CD4-positive, alpha-beta T cell (primary cell): ENCODE measurements at regions not wholly inside any gene's neighbourhood (a gene's known extent, or its start where the extent isn't known, plus 50 kb on each side); places are given as distances from the start of the nearest gene placed in this dataset.

Source experiments
- ATAC-seq: fragments of 200-7000 bp; cut with Tn5 transposase; one replicate; pipeline ENCODE4 v1.10.0; 2022; ENCODE audit warnings: mild to moderate bottlenecking; ENCODE audit not compliant: poor library complexity
- CTCF ChIA-PET: fragments of 350-600 bp; sonication (Branson Sonifier 250); formaldehyde crosslinking; loops from one replicate; lab custom pipeline; 2021; ENCODE audit warnings: antibody characterized with exemption, inconsistent platforms; lab: Charles Lee
- POLR2A ChIA-PET: fragments of 350-600 bp; sonication (Branson Sonifier 250); formaldehyde crosslinking; loops from one replicate; lab custom pipeline; 2021; ENCODE audit warnings: antibody characterized with exemption, inconsistent platforms; lab: Charles Lee
- DNase-seq, 14 experiments: peaks; one replicate each; pipeline ENCODE4 v3.0.0-alpha.2; 2013 to 2020; ENCODE audit warnings: mixed read lengths in 2 of 14
- H3K27ac ChIP-seq, 2 donors: one replicate each; pipeline versions ENCODE4 v1.5.1 to v1.7.0; 2013; ENCODE audit warnings: low read length in 2 of 2, low read depth in 1 of 2, mild to moderate bottlenecking in 1 of 2
- H3K27me3 ChIP-seq, 2 experiments: 1 replicate in 1 of 2; 2 replicates in 1 of 2; pipeline versions ENCODE4 v1.6.1 to v1.7.0; 2013; ENCODE audit warnings: low read length in 2 of 2, control low read depth in 1 of 2, mild to moderate bottlenecking in 1 of 2, moderate library complexity in 1 of 2; ENCODE audit not compliant: insufficient read depth in 2 of 2, control insufficient read depth in 1 of 2
- H3K36me3 ChIP-seq: one replicate; pipeline ENCODE4 v1.6.1; 2013; ENCODE audit warnings: low read length, control low read depth; ENCODE audit not compliant: insufficient read depth
- H3K4me1 ChIP-seq: one replicate; pipeline ENCODE4 v1.6.1; 2013; ENCODE audit warnings: low read length, control low read depth; ENCODE audit not compliant: insufficient read depth
- H3K4me3 ChIP-seq: one replicate; pipeline ENCODE4 v1.5.1; 2013; ENCODE audit warnings: mild to moderate bottlenecking, low read length, moderate library complexity
- H3K9me3 ChIP-seq, 2 experiments: 1 replicate in 1 of 2; 2 replicates in 1 of 2; pipeline versions ENCODE4 v1.6.1 to v1.7.0; 2013; ENCODE audit warnings: low read length in 2 of 2, mild to moderate bottlenecking in 2 of 2, control low read depth in 1 of 2, moderate library complexity in 1 of 2; ENCODE audit not compliant: control insufficient read depth in 1 of 2, insufficient read depth in 1 of 2
- H3K27ac Mint-ChIP-seq: one replicate; pipeline ENCODE4 v1.8.0; 2020; ENCODE audit warnings: mixed read lengths
- H3K27me3 Mint-ChIP-seq: one replicate; pipeline ENCODE4 v1.8.0; 2021; ENCODE audit warnings: mixed read lengths
- H3K36me3 Mint-ChIP-seq: one replicate; pipeline ENCODE4 v1.8.0; 2021; ENCODE audit warnings: low read depth, mixed read lengths
- H3K4me1 Mint-ChIP-seq: one replicate; pipeline ENCODE4 v1.8.0; 2021; ENCODE audit warnings: low read depth, mixed read lengths
- H3K4me3 Mint-ChIP-seq: one replicate; pipeline ENCODE4 v1.8.0; 2020; ENCODE audit warnings: mild to moderate bottlenecking, mixed read lengths
- H3K9me3 Mint-ChIP-seq: one replicate; pipeline ENCODE4 v1.8.0; 2020; ENCODE audit warnings: mixed read lengths
- intact Hi-C, 2 experiments: fragments of 100-400 bp; cut with DNase I in 1 of 2; cut with micrococcal nuclease in 1 of 2; formaldehyde crosslinking; loops; one replicate each; pipeline versions ENCODE4 v1.15.1 to v1.9.0; 2023 to 2025; cut with DNase I, micrococcal nuclease
- TF ChIP-seq, protein P1 (sequence below): fragments of 200-600 bp; IDR thresholded peaks from one replicate; pipeline ENCODE4 v1.8.0; 2022; ENCODE audit warnings: antibody characterized with exemption, mild to moderate bottlenecking

DNA sequence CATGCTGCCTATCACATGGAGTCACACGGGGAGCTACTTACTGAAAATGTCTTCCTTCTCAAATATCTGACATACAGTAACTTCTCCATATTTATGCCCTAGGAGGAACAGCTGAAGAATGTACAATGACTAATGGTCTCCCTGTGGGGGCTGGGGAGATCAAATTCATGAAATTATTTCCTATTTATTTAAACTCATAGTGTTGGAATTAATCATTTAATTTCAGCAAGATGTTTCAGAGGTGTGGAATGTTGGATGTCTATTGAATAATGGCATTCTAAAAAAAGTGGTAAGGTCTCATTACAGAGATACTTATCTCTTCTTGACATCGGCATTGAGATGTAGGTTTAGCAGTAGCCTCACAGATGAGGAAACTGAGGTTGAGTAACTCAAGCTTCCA is 214.3 kb upstream of the CDH11 start:
- intact Hi-C loops = no loop called here
- DNase-seq = no peak
- Histone ChIP-seq H3K27me3 (no peaks in the 10 kb centered on the region), H3K4me1 (no peaks in the 10 kb centered on the region), H3K4me3 (no peak overlapping the region), H3K27ac (no peak overlapping the region), H3K36me3 (no peaks in the 10 kb centered on the region), H3K9me3 (peaks cover 3 to 5% of the 10 kb centered on the region in 2 experiments)
- TF ChIP-seq, protein P1, sequence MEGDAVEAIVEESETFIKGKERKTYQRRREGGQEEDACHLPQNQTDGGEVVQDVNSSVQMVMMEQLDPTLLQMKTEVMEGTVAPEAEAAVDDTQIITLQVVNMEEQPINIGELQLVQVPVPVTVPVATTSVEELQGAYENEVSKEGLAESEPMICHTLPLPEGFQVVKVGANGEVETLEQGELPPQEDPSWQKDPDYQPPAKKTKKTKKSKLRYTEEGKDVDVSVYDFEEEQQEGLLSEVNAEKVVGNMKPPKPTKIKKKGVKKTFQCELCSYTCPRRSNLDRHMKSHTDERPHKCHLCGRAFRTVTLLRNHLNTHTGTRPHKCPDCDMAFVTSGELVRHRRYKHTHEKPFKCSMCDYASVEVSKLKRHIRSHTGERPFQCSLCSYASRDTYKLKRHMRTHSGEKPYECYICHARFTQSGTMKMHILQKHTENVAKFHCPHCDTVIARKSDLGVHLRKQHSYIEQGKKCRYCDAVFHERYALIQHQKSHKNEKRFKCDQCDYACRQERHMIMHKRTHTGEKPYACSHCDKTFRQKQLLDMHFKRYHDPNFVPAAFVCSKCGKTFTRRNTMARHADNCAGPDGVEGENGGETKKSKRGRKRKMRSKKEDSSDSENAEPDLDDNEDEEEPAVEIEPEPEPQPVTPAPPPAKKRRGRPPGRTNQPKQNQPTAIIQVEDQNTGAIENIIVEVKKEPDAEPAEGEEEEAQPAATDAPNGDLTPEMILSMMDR = no peak
- Mint-ChIP-seq H3K27me3 (no peaks in the 10 kb centered on the region), H3K4me3 (no peak overlapping the region), H3K27ac (no peak overlapping the region), H3K9me3 (peaks cover 3% of the 10 kb centered on the region), H3K4me1 (no peaks in the 10 kb centered on the region), H3K36me3 (no peaks in the 10 kb centered on the region)
- no peak for ATAC-seq
- CTCF ChIA-PET = no interaction called here
- POLR2A ChIA-PET = no interaction called here

DNA sequence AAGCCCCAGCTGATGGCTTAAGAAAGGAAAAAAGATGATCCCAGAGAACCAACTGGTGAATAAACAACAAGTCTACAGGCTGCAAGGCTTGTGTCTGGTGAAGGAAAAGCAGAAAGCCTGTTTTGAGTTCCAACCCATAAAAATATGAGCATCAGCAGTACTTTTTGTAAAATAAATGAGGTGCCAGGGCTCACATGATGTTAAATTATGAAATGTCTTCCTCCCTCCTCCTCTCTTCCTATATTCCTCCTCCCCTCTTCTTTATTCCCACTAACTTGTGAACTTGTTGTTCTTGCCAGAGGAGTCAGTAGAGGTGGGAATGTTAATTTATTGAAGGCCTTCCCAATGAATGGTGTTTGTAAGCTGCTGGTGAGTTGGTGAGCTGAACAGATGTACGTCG is 212.2 kb upstream of the CDH11 start:
- ChIA-PET CTCF (no interaction called here), POLR2A (no interaction called here)
- no peak overlapping the region for H3K27ac ChIP-seq
- Mint-ChIP-seq H3K27me3 (no peaks in the 10 kb centered on the region), H3K36me3 (no peaks in the 10 kb centered on the region), H3K9me3 (peaks cover 3% of the 10 kb centered on the region), H3K4me3 (no peak overlapping the region), H3K27ac (no peak overlapping the region), H3K4me1 (no peaks in the 10 kb centered on the region)
- no peak for DNase-seq
- no peaks in the 10 kb centered on the region for H3K4me1 ChIP-seq
- H3K4me3 ChIP-seq = no peak overlapping the region
- TF ChIP-seq, protein P1 = no peak
- ATAC-seq = no peak
- H3K27me3 ChIP-seq = no peaks in the 10 kb centered on the region
- intact Hi-C loops = no loop called here
- peaks cover 3 to 5% of the 10 kb centered on the region in 2 experiments for H3K9me3 ChIP-seq
- H3K36me3 ChIP-seq = no peaks in the 10 kb centered on the region

DNA sequence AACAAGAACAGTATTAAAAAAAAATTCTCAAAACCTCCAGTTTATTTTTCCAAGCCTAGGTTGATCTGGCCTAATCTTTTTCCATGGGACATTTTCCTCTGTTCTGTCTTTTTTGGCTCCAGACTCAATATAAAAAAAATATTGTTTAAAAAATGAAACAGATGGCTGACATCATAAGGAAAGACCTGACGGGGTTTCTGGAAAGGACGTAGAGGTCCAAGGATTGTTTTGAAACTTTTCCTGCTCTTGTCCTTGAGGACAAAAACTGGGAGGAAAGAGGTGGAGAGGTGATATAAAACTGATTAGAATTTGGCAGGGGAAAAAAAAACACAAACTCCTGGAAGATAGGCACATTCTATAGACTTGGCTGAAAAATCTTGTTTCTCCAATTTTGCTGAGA is 211.4 kb upstream of the CDH11 start:
- Mint-ChIP-seq H3K4me3 (no peak overlapping the region), H3K36me3 (no peaks in the 10 kb centered on the region), H3K4me1 (no peaks in the 10 kb centered on the region), H3K27me3 (no peaks in the 10 kb centered on the region), H3K9me3 (peaks cover 3% of the 10 kb centered on the region), H3K27ac (no peak overlapping the region)
- ChIA-PET POLR2A (no interaction called here), CTCF (no interaction called here)
- ATAC-seq = no peak
- Histone ChIP-seq H3K4me3 (no peak overlapping the region), H3K36me3 (no peaks in the 10 kb centered on the region), H3K4me1 (no peaks in the 10 kb centered on the region), H3K27me3 (no peaks in the 10 kb centered on the region), H3K9me3 (peaks cover 3 to 5% of the 10 kb centered on the region in 2 experiments), H3K27ac (no peak overlapping the region)
- TF ChIP-seq, protein P1 = no peak
- no peak for DNase-seq
- intact Hi-C loops = no loop called here
